HAP-1 (cell line): ENCODE measurements at regions not wholly inside any gene's neighbourhood (a gene's known extent, or its start where the extent isn't known, plus 50 kb on each side); places are given as distances from the start of the nearest gene placed in this dataset.

ENCODE experiments used
- DNase-seq, 2 experiments: peaks; one replicate each; pipeline ENCODE4 v3.0.0-alpha.2; 2016 to 2020; ENCODE audit warnings: low spot score in 2 of 2
- H3K27me3 ChIP-seq: fragments of 250-450 bp; sonication (Bioruptor Pico); 2 replicates; pipeline ENCODE4 v1.5.1; 2020; ENCODE audit warnings: low read depth, mild to moderate bottlenecking, moderate library complexity
- H3K36me3 ChIP-seq: fragments of 250-450 bp; sonication (Bioruptor Pico); replicated peaks from 2 replicates; pipeline ENCODE4 v1.5.1; 2020; ENCODE audit warnings: mild to moderate bottlenecking
- H3K4me1 ChIP-seq: fragments of 250-450 bp; sonication (Bioruptor Pico); 2 replicates; pipeline ENCODE4 v1.5.1; 2020; ENCODE audit warnings: mild to moderate bottlenecking
- H3K4me3 ChIP-seq: fragments of 250-450 bp; sonication (Bioruptor Pico); 2 replicates; pipeline ENCODE4 v1.5.1; 2020; ENCODE audit warnings: mild to moderate bottlenecking, moderate library complexity
- H3K9me3 ChIP-seq: fragments of 250-450 bp; sonication (Bioruptor Pico); 2 replicates; pipeline ENCODE4 v1.5.1; 2020; ENCODE audit warnings: mild to moderate bottlenecking, moderate library complexity
- in situ Hi-C: fragments of 300-500 bp; cut with MboI; formaldehyde crosslinking; loops from 3 replicates; pipeline ENCODE4 v1.14.3; 2020; ENCODE audit warnings: low sequenced_read_pairs, inconsistent platforms, mixed read lengths

GRCh38 chr9:80866121-80866520 lies 823.2 kb downstream of the TLE1 start:
- no peaks in the 10 kb centered on the region for H3K9me3 ChIP-seq
- H3K27me3 ChIP-seq, result no peaks in the 10 kb centered on the region
- in situ Hi-C loops, result no loop called here
- H3K4me1 ChIP-seq, result no peaks in the 10 kb centered on the region
- no peak for DNase-seq
- no peak overlapping the region for H3K4me3 ChIP-seq
- no peaks in the 10 kb centered on the region for H3K36me3 ChIP-seq

DNA sequence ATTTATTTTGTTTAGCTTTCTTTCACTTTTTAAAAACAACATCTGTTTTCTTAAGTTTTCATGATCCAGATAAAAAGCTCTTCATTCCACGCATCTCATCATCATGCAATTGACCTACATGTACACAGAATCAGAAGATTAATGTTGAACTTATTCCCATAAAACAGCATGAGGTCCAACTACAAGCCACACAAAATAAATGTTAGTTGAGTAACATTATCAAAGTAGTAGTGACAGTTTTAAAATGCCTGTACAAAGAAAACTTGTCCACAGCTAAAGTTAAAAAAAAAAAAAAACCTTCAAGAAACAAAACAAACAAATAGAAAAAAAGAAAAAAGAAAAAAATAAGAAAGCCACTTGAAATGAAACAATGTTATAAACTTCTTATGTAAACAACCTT lies 846.3 kb downstream of the TLE1 start:
- DNase-seq, result no peak
- Histone ChIP-seq H3K4me1 (no peaks in the 10 kb centered on the region), H3K36me3 (no peaks in the 10 kb centered on the region), H3K27me3 (no peaks in the 10 kb centered on the region), H3K9me3 (no peaks in the 10 kb centered on the region), H3K4me3 (no peak overlapping the region)
- in situ Hi-C loops, result no loop called here

- in situ Hi-C loops, result no loop called here
- Histone ChIP-seq H3K27me3 (no peaks in the 10 kb centered on the region), H3K9me3 (no peaks in the 10 kb centered on the region), H3K4me1 (no peaks in the 10 kb centered on the region), H3K36me3 (no peaks in the 10 kb centered on the region), H3K4me3 (no peak overlapping the region)
- DNase-seq, result no peak
These were observed 847.0 kb downstream of the TLE1 start for GRCh38 chr9:80842389-80842788.

DNA sequence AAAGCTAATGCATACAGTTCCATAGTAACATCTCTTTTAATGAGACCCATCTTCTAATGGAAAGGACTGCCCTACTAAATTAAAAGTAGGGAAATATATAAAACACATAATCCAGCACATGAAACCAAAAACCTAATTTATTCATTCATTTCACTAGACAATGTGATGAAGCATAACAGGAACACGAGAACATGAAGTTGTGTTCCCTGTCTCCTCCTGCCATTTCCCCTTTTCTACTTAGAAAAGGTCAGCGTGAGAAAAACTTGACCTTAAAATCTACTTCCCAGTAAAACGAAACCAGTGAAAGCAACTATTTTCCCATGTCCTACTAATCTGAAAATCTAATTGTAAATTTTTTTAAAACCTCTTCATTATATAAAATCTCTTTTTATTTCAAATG lies 847.5 kb downstream of the TLE1 start:
- Histone ChIP-seq H3K9me3 (no peaks in the 10 kb centered on the region), H3K4me3 (no peak overlapping the region), H3K36me3 (no peaks in the 10 kb centered on the region), H3K4me1 (no peaks in the 10 kb centered on the region), H3K27me3 (no peaks in the 10 kb centered on the region)
- in situ Hi-C loops, result no loop called here
- no peak for DNase-seq

DNA sequence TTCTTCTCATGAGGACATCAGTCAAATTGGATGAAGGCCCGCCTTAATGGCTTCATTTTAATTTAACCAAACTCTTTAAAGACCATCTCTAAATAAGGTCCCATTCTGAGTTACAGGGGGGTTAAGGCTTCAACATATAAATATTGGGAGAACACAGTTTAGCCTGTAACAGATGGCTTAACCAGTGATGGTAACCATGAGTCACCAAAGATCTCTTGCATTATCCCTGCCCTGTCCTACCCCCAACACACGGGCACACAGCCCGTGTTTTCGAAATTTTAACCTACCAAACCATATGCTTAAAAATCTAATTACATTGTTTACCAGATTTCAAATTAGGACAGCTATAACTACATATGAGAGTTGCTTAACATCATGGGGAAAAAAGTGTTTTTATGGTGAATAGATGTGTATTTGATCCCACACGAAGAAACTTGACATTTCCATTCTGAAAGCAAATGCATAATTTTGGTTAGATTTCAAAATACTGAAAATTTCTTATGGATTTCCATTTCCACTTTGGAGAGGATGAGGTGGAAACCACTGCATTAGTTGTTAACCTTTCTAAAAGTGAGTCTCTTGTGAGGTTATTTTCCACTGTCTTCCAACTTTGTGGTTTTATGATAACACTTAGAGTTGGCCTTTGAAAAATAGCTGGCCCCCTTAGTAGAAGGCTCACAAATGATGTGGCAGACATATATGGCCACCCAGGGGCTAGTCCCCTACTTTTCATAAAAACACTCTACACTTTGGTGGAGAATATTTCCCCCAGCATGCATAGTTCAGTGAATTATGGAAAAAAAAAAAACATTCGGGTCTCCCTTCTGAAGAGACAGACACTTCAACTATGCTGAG lies 849.3 kb downstream of the TLE1 start:
- in situ Hi-C loops, result no loop called here
- DNase-seq, result no peak
- no peaks in the 10 kb centered on the region for H3K9me3 ChIP-seq
- no peaks in the 10 kb centered on the region for H3K27me3 ChIP-seq
- H3K36me3 ChIP-seq, result no peaks in the 10 kb centered on the region
- H3K4me3 ChIP-seq, result no peak overlapping the region
- no peaks in the 10 kb centered on the region for H3K4me1 ChIP-seq

- Histone ChIP-seq H3K36me3 (no peaks in the 10 kb centered on the region), H3K27me3 (no peaks in the 10 kb centered on the region), H3K9me3 (no peaks in the 10 kb centered on the region), H3K4me1 (no peaks in the 10 kb centered on the region), H3K4me3 (no peak overlapping the region)
- in situ Hi-C loops, result no loop called here
- no peak for DNase-seq
These were observed 853.3 kb downstream of the TLE1 start for GRCh38 chr9:80836013-80836412.

GRCh38 chr9:80831751-80832150 lies 857.6 kb downstream of the TLE1 start:
- no peaks in the 10 kb centered on the region for H3K9me3 ChIP-seq
- no peak for DNase-seq
- H3K4me3 ChIP-seq, result no peak overlapping the region
- no peaks in the 10 kb centered on the region for H3K27me3 ChIP-seq
- no peaks in the 10 kb centered on the region for H3K36me3 ChIP-seq
- in situ Hi-C loops, result no loop called here
- no peaks in the 10 kb centered on the region for H3K4me1 ChIP-seq

- Histone ChIP-seq H3K4me3 (no peak overlapping the region), H3K27me3 (no peaks in the 10 kb centered on the region), H3K4me1 (no peaks in the 10 kb centered on the region), H3K36me3 (no peaks in the 10 kb centered on the region), H3K9me3 (no peaks in the 10 kb centered on the region)
- in situ Hi-C loops, result no loop called here
- DNase-seq, result no peak
These were observed 877.7 kb downstream of the TLE1 start for GRCh38 chr9:80811656-80812055.

DNA sequence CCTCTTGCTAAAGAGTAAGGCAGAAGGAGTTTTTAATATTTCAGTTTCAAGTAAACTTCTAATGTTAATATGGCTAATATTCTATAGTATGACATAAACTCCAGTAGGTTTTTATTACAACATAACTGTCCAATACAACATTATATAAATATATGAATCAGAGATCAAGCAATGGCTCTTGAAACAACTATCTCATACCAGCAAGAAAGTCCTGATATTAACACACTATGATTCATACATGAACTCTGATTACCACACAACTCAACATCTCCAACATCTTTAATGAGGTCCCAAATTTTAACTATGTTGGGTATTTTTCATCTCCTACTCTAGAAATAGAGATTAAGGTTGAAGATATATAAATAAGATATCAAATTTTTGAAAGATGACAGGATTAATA lies 878.3 kb downstream of the TLE1 start:
- Histone ChIP-seq H3K27me3 (no peaks in the 10 kb centered on the region), H3K4me3 (no peak overlapping the region), H3K9me3 (no peaks in the 10 kb centered on the region), H3K36me3 (no peaks in the 10 kb centered on the region), H3K4me1 (no peaks in the 10 kb centered on the region)
- in situ Hi-C loops, result no loop called here
- no peak for DNase-seq

DNA sequence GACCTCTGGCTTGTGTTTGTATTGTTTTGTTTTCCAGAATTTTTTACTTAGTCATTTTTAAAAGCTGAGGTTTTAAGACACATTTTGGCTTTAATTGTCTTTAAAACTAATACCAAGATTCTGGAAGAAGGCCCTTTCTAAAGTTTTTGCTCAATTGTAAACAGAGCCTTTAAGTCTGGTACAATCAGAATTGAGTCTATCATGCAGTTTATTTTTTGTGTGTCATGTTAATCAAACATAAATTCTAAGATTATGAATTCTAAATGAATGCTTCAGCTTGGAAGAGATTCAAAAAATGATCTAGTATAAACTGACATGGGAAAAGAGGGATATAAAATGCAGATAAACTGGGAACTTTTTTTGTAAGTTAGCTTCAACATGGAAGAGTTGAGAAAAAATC lies 882.7 kb downstream of the TLE1 start:
- in situ Hi-C loops, result no loop called here
- H3K27me3 ChIP-seq, result no peaks in the 10 kb centered on the region
- no peaks in the 10 kb centered on the region for H3K36me3 ChIP-seq
- no peaks in the 10 kb centered on the region for H3K4me1 ChIP-seq
- DNase-seq, result no peak
- H3K9me3 ChIP-seq, result no peaks in the 10 kb centered on the region
- H3K4me3 ChIP-seq, result no peak overlapping the region

- in situ Hi-C loops, result no loop called here
- no peak for DNase-seq
These were observed 884.5 kb downstream of the TLE1 start for GRCh38 chr9:80804873-80805272.

DNA sequence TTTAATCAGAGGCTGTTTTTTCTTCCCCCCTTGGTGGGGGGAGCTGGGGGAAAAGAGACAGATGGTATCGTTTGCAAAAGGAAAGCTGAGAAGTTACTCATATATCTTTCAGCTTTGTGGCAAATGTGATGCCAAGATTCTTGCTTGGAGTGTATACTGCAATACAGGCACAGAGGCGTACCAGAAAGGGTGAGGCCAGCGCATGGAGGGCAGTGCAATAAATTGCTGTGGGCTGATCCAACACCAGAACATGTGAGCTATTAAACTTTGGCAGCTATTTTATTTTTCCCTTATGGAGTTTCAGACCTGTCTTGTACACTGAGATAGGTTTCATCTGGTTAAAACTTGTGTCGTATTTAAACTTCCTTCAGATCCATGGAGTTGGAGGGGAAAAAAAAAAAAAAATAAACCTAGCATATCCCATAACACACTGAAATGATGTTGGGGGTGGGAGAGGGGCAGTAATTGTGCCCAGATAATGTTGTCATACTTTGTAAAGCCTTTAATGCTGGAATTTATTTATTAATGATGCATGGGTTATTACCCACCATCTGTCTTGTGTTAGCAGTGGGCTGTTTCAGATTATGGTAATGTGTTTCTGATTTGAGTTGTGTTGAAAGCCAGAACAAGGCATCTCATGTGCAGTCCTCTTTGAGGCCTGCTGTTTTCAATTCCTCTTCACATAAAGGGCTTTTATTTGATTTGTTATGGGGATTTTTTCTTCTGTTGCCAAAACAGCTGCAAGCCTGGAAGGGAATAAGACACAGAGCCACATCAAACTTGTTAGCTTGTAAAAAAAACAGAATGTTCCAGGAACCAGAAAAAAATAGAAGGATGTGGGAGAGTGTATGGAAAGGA lies 891.3 kb downstream of the TLE1 start:
- no peaks in the 10 kb centered on the region for H3K36me3 ChIP-seq
- in situ Hi-C loops, result no loop called here
- no peaks in the 10 kb centered on the region for H3K27me3 ChIP-seq
- no peaks in the 10 kb centered on the region for H3K4me1 ChIP-seq
- no peak for DNase-seq
- no peaks in the 10 kb centered on the region for H3K9me3 ChIP-seq
- H3K4me3 ChIP-seq, result no peak overlapping the region

More at GRCh38 chr9:80804873-80805272, 884.5 kb downstream of the TLE1 start:
- Histone ChIP-seq H3K36me3 (no peaks in the 10 kb centered on the region), H3K4me1 (no peaks in the 10 kb centered on the region), H3K27me3 (no peaks in the 10 kb centered on the region), H3K4me3 (no peak overlapping the region), H3K9me3 (no peaks in the 10 kb centered on the region)

GRCh38 chr9:80797101-80797829 lies 892.1 kb downstream of the TLE1 start:
- no peak for DNase-seq
- in situ Hi-C loops, result no loop called here
- H3K4me3 ChIP-seq, result no peak overlapping the region
- H3K36me3 ChIP-seq, result no peaks in the 10 kb centered on the region
- H3K27me3 ChIP-seq, result no peaks in the 10 kb centered on the region
- no peaks in the 10 kb centered on the region for H3K9me3 ChIP-seq
- no peaks in the 10 kb centered on the region for H3K4me1 ChIP-seq

DNA sequence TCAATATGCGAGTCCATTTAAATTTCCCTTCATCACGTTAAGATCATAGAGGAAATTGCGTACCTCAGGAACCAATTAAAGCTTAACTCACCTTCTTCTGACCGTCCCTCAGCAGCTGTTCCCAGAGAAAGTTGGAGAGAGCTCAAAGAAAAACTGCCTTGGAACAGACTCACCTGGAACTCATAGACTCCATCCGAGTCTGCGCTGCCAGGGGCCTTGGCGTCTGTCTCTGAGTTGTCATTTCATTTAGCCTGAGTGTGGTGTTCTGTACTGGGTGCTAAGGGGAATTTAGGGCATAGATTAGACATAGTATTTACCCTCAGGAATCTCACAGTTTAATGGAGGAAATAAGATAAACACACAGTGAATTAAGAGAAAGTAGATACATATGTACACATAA lies 892.7 kb downstream of the TLE1 start:
- no peaks in the 10 kb centered on the region for H3K27me3 ChIP-seq
- H3K36me3 ChIP-seq, result no peaks in the 10 kb centered on the region
- H3K4me3 ChIP-seq, result no peak overlapping the region
- H3K4me1 ChIP-seq, result no peaks in the 10 kb centered on the region
- in situ Hi-C loops, result no loop called here
- no peaks in the 10 kb centered on the region for H3K9me3 ChIP-seq
- no peak for DNase-seq
